Neuronal stem cell (in vitro differentiated cells): ENCODE measurements at regions not wholly inside any gene's neighbourhood (a gene's known extent, or its start where the extent isn't known, plus 50 kb on each side); places are given as distances from the start of the nearest gene placed in this dataset.

Experiments used
- DNase-seq: peaks from one replicate; pipeline ENCODE4 v3.0.0-alpha.2; 2013; ENCODE audit warnings: low spot score
- H2AFZ ChIP-seq: one replicate; pipeline ENCODE4 v1.6.1; 2013; ENCODE audit warnings: mild to moderate bottlenecking, low read length, inconsistent platforms
- H2AK5ac ChIP-seq: 2 replicates; pipeline ENCODE4 v1.6.1; 2013; ENCODE audit warnings: low read depth, mild to moderate bottlenecking, inconsistent platforms, low read length, moderate library complexity, mixed read lengths
- H2BK120ac ChIP-seq: 2 replicates; pipeline ENCODE4 v1.6.1; 2013; ENCODE audit warnings: low read depth, mild to moderate bottlenecking, inconsistent platforms, low read length, moderate library complexity, mixed read lengths
- H2BK12ac ChIP-seq: one replicate; pipeline ENCODE4 v1.6.1; 2013; ENCODE audit warnings: low read length, inconsistent platforms
- H2BK15ac ChIP-seq: 2 replicates; pipeline ENCODE4 v1.6.1; 2013; ENCODE audit warnings: mild to moderate bottlenecking, low read length, inconsistent platforms, mixed read lengths
- H2BK5ac ChIP-seq: one replicate; pipeline ENCODE4 v1.6.1; 2013; ENCODE audit warnings: inconsistent platforms, mild to moderate bottlenecking, low read length, moderate library complexity
- H3K14ac ChIP-seq: one replicate; pipeline ENCODE4 v1.6.1; 2013; ENCODE audit warnings: low read length, inconsistent platforms
- H3K18ac ChIP-seq: 2 replicates; pipeline ENCODE4 v1.6.1; 2013; ENCODE audit warnings: low read length, inconsistent platforms
- H3K23ac ChIP-seq: 2 replicates; pipeline ENCODE4 v1.6.1; 2013; ENCODE audit warnings: low read depth, mild to moderate bottlenecking, mixed read lengths, low read length, inconsistent platforms; ENCODE audit not compliant: poor library complexity
- H3K27ac ChIP-seq: replicated peaks from 3 replicates; pipeline ENCODE4 v1.5.1; 2013; ENCODE audit warnings: low read length, inconsistent platforms
- H3K27me3 ChIP-seq, 3 experiments: 2 replicates each; pipeline ENCODE4 v1.6.1; 2013; ENCODE audit warnings: low read length in 3 of 3, mild to moderate bottlenecking in 2 of 3, inconsistent platforms in 1 of 3, low read depth in 1 of 3, mixed read lengths in 1 of 3, moderate library complexity in 1 of 3; ENCODE audit not compliant: control insufficient read depth in 3 of 3, insufficient read depth in 3 of 3
- H3K36me3 ChIP-seq, 2 donors: replicated peaks in 1 of 2; 2 replicates each; pipeline ENCODE4 v1.6.1; 2013; ENCODE audit warnings: low read length in 2 of 2; ENCODE audit not compliant: control insufficient read depth in 2 of 2, insufficient read depth in 2 of 2
- H3K4ac ChIP-seq: 2 replicates; pipeline ENCODE4 v1.6.1; 2013; ENCODE audit warnings: inconsistent platforms, mild to moderate bottlenecking, low read length, moderate library complexity
- H3K4me1 ChIP-seq, 2 donors: 1 replicate in 1 of 2; 2 replicates in 1 of 2; pipeline ENCODE4 v1.6.1; 2013; ENCODE audit warnings: low read length in 2 of 2, low read depth in 1 of 2; ENCODE audit not compliant: control insufficient read depth in 2 of 2, insufficient read depth in 1 of 2
- H3K4me2 ChIP-seq: one replicate; pipeline ENCODE4 v1.6.1; 2013; ENCODE audit warnings: mild to moderate bottlenecking, low read length, inconsistent platforms; ENCODE audit not compliant: insufficient read depth, poor library complexity, severe bottlenecking
- H3K4me3 ChIP-seq, 2 donors: 2 replicates each; pipeline ENCODE4 v1.5.1; 2013; ENCODE audit warnings: low read length in 2 of 2, mild to moderate bottlenecking in 2 of 2, inconsistent platforms in 1 of 2, moderate library complexity in 1 of 2
- H3K79me1 ChIP-seq: one replicate; pipeline ENCODE4 v1.6.1; 2013; ENCODE audit warnings: low read depth, mild to moderate bottlenecking, inconsistent platforms, low read length, moderate library complexity
- H3K9ac ChIP-seq: one replicate; pipeline ENCODE4 v1.6.1; 2013; ENCODE audit warnings: mild to moderate bottlenecking, low read depth, low read length, inconsistent platforms; ENCODE audit not compliant: poor library complexity
- H3K9me3 ChIP-seq, 2 donors: replicated peaks in 1 of 2; 2 replicates each; pipeline versions ENCODE3 to v1.6.1; 2013; ENCODE audit warnings: low read length in 2 of 2, mild to moderate bottlenecking in 2 of 2, inconsistent platforms in 1 of 2, low read depth in 1 of 2, mixed read lengths in 1 of 2, moderate library complexity in 1 of 2; ENCODE audit not compliant: control insufficient read depth in 2 of 2, insufficient read depth in 1 of 2
- H4K8ac ChIP-seq: one replicate; pipeline ENCODE4 v1.6.1; 2013; ENCODE audit warnings: low read depth, mild to moderate bottlenecking, inconsistent platforms, low read length, moderate library complexity
- H4K91ac ChIP-seq: one replicate; pipeline ENCODE4 v1.6.1; 2013; ENCODE audit warnings: low read length, low read depth, mild to moderate bottlenecking, inconsistent platforms; ENCODE audit not compliant: poor library complexity
- WGBS, 2 donors: extraction: QIAGEN DNeasy Blood & Tissue Kit; methylation state at CpG; one replicate each; pipeline ENCODE4 v1.1.7; 2013; ENCODE audit warnings: missing lambda C conversion rate in 2 of 2, mixed read lengths in 1 of 2; ENCODE audit not compliant: insufficient read length in 2 of 2, insufficient replicate concordance in 1 of 2; ENCODE audit errors: extremely low coverage in 2 of 2; 5-methylcytosine and 5-hydroxymethylcytosine counted together

DNA sequence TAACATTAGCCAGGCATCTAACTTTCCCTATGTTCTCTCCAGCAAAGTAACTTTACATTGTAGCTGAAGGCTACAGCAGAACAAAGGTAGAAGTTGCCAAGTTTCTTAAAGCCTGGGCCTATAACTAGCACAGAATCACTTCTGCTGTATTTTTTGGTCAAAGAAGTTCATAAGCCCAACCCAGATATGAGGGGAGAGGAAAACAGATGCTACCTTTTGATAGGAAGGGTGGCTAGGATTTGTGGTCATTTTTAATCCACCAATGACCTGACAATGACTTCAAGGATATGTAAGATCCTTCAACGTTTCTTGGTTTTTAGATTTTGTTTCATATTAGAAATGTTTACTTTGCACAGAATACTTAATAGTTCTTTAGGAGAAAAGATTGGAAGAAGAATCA is 64.2 kb upstream of the RANBP3L start:
- no peak overlapping the region for H2BK120ac ChIP-seq
- no peak overlapping the region for H3K4ac ChIP-seq
- no peak for DNase-seq
- no peak overlapping the region for H2BK12ac ChIP-seq
- no peaks in the 10 kb centered on the region for H3K9me3 ChIP-seq
- H3K23ac ChIP-seq, result no peak overlapping the region
- no peaks in the 10 kb centered on the region for H3K4me1 ChIP-seq
- H3K27ac ChIP-seq, result no peak overlapping the region
- no peak overlapping the region for H2BK5ac ChIP-seq
- H3K36me3 ChIP-seq, result no peaks in the 10 kb centered on the region
- no peak overlapping the region for H2AFZ ChIP-seq
- no peak overlapping the region for H3K4me3 ChIP-seq
- no peak overlapping the region for H4K8ac ChIP-seq
- H2BK15ac ChIP-seq, result no peak overlapping the region
- no peak overlapping the region for H3K4me2 ChIP-seq
- no peak overlapping the region for H3K14ac ChIP-seq
- H4K91ac ChIP-seq, result no peak overlapping the region
- no peak overlapping the region for H3K18ac ChIP-seq
- peaks cover 0 to 7% (median 0%) of the 10 kb centered on the region in 3 experiments for H3K27me3 ChIP-seq
- WGBS, 2 donors, result no CpG with 5 or more reads among the region's 1 CpG
- no peaks in the 10 kb centered on the region for H3K79me1 ChIP-seq
- no peak overlapping the region for H3K9ac ChIP-seq
- no peak overlapping the region for H2AK5ac ChIP-seq

DNA sequence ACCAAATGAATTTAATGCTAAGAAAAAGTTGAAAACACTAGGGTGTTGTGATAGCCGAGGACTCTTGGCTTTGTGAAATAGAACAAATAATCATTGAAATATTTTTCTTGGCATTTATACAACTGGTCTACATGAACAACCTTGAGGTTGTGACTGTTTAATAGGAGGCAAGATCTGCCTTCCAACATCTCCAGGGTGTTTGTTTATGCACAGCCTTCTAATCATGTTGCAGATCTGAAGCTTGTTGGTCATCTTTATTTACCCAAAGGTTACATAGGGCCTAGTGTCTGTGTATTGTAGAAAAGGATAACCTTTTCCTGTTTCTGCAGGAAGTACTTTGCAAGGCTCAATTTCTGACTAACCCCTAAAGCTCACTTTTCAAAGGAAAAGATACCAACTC is 65.2 kb upstream of the RANBP3L start:
- H2BK12ac ChIP-seq, result no peak overlapping the region
- no peak overlapping the region for H3K23ac ChIP-seq
- no CpG with 5 or more reads among the region's 1 CpG for WGBS, 2 donors
- H3K4me3 ChIP-seq, result no peak overlapping the region
- no peak overlapping the region for H2BK120ac ChIP-seq
- H3K4me1 ChIP-seq, result no peaks in the 10 kb centered on the region
- no peak for DNase-seq
- H2BK15ac ChIP-seq, result no peak overlapping the region
- no peak overlapping the region for H3K18ac ChIP-seq
- H3K14ac ChIP-seq, result no peak overlapping the region
- peaks cover 0 to 7% (median 0%) of the 10 kb centered on the region in 3 experiments for H3K27me3 ChIP-seq
- H3K79me1 ChIP-seq, result no peaks in the 10 kb centered on the region
- no peak overlapping the region for H3K4me2 ChIP-seq
- no peak overlapping the region for H3K27ac ChIP-seq
- H3K9me3 ChIP-seq, result no peaks in the 10 kb centered on the region
- H3K36me3 ChIP-seq, result no peaks in the 10 kb centered on the region
- H4K8ac ChIP-seq, result no peak overlapping the region
- H3K9ac ChIP-seq, result no peak overlapping the region
- no peak overlapping the region for H4K91ac ChIP-seq
- H2BK5ac ChIP-seq, result no peak overlapping the region
- no peak overlapping the region for H3K4ac ChIP-seq
- H2AFZ ChIP-seq, result no peak overlapping the region
- no peak overlapping the region for H2AK5ac ChIP-seq

DNA sequence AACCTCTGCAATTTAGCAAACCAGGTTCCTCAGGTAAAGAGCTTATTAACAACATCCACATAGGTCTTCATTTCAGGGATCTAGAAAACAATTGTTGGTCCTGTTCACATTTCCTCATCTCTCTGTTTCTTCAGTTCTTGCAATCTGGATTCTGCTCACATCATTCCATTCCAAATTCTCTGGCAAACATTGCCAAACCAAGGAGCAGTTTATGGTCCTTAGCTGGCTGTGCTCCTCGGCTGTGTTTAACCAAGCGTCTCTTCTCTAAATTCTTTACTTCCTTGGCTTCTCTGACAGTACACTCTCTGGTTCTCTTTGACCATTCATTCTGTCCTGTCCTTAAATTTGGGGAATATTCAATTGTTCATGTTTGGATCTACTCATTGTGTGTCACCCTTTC is 65.8 kb upstream of the RANBP3L start:
- no peak overlapping the region for H2BK120ac ChIP-seq

DNA sequence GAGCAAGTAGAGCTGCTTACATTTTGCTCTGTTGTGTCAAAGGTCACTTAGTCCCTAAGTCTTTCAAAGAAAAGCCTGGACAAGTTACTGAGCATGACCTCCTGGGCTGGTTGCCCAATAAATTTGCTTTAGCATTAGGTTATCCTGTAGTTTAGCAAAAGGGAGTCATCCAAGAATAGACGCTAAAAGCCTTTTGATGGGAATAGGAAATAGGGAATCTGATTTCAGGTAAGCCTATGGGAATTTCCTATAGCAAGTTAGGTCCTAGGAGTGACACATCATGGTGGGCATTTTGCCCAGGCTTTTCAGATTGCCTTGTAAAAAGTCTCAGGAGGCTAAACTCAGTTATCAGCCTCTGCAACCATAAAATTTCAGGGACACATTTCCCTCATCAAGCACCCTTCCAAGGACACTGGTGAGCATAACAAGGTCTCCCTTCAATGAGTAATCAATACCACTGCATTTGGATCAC is 67.6 kb upstream of the RANBP3L start:
- Histone ChIP-seq H3K9ac (no peak overlapping the region), H3K79me1 (no peaks in the 10 kb centered on the region), H4K91ac (no peak overlapping the region), H3K4me1 (no peaks in the 10 kb centered on the region), H3K4me2 (no peak overlapping the region), H3K23ac (no peak overlapping the region), H2BK5ac (no peak overlapping the region), H2AFZ (no peak overlapping the region), H3K9me3 (no peaks in the 10 kb centered on the region), H4K8ac (no peak overlapping the region), H3K27ac (no peak overlapping the region), H3K4me3 (no peak overlapping the region), H2BK12ac (no peak overlapping the region), H3K18ac (no peak overlapping the region), H3K4ac (no peak overlapping the region), H2AK5ac (no peak overlapping the region), H2BK120ac (no peak overlapping the region), H3K14ac (no peak overlapping the region), H2BK15ac (no peak overlapping the region), H3K27me3 (peaks cover 0 to 7% (median 0%) of the 10 kb centered on the region in 3 experiments), H3K36me3 (no peaks in the 10 kb centered on the region)
- WGBS, 2 donors, result no CpG with 5 or more reads among the region's 1 CpG
- no peak for DNase-seq

More for the DNA sequence above, 65.8 kb upstream of the RANBP3L start:
- H3K4me1 ChIP-seq, result no peaks in the 10 kb centered on the region
- H3K9me3 ChIP-seq, result no peaks in the 10 kb centered on the region
- H2BK12ac ChIP-seq, result no peak overlapping the region
- no peak overlapping the region for H3K4ac ChIP-seq
- H2BK15ac ChIP-seq, result no peak overlapping the region
- no peaks in the 10 kb centered on the region for H3K79me1 ChIP-seq
- H3K14ac ChIP-seq, result no peak overlapping the region
- H3K23ac ChIP-seq, result no peak overlapping the region
- H3K27ac ChIP-seq, result no peak overlapping the region
- no peak overlapping the region for H2BK5ac ChIP-seq
- no CpG with 5 or more reads among the region's 2 CpGs for WGBS, 2 donors
- H3K27me3 ChIP-seq, result peaks cover 0 to 7% (median 0%) of the 10 kb centered on the region in 3 experiments
- no peaks in the 10 kb centered on the region for H3K36me3 ChIP-seq
- no peak overlapping the region for H4K91ac ChIP-seq
- H3K9ac ChIP-seq, result no peak overlapping the region
- H2AK5ac ChIP-seq, result no peak overlapping the region
- no peak for DNase-seq
- H3K4me2 ChIP-seq, result no peak overlapping the region
- no peak overlapping the region for H2AFZ ChIP-seq
- no peak overlapping the region for H4K8ac ChIP-seq
- no peak overlapping the region for H3K4me3 ChIP-seq
- no peak overlapping the region for H3K18ac ChIP-seq
